GM04504 (cell line): ENCODE measurements at regions not wholly inside any gene's neighbourhood (a gene's known extent, or its start where the extent isn't known, plus 50 kb on each side); places are given as distances from the start of the nearest gene placed in this dataset.
"Not testable (repeated sequence)": the region's sequence is repeated elsewhere in the genome, so short reads cannot be mapped to it uniquely, and the experiment has no call there.

Experiments used
- DNase-seq: peaks from one replicate; pipeline ENCODE4 v3.0.0-alpha.2; 2012; ENCODE audit warnings: low read depth

DNA sequence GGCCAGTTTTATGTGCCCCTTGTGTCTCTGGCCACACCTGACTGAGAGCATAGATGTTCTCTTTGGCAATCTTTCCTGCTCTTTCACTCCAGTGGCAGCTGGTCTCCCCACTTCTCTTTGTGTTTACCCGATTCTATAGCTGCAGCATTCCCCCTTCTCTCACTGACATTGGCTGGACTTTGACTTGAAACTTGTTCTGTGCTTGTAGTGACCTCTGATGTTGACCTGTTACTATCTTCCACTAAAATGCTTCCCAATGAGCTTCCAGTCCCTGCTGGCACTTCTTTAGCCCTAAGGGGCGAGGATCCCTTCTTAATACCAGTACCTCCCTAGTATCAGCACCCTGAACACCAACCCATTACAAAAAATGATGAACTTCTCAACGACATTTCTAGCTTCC lies 653.3 kb downstream of the LTN1 start:
- DNase-seq: no peak

DNA sequence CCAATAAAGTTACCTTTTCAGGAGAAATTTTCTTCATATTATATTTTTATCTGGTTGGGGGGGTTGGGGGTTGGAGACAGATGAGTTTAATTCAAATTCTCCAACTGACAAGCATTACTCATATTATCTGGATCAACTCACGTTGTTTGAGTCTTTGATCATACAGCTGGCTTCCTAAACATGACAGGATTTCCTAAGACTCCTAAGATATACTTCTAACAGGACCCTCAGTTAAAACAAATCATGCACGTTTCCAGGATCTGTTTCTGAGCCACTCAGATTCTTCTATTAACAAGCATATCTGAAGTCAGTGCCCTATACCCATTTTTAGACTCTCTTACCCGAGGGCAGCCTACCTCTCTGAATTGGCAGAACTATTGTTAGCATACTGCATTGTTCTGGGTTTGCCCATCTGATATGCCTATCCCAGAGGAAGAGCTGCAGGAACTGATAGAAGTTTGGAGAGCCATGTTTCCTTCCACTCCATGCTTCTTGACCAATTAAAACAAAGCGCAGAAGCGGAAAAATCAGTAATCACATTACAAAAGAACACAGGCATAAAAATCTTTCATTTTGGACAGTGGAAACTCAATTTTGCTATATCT lies 653.9 kb downstream of the LTN1 start:
- DNase-seq: no peak

DNA sequence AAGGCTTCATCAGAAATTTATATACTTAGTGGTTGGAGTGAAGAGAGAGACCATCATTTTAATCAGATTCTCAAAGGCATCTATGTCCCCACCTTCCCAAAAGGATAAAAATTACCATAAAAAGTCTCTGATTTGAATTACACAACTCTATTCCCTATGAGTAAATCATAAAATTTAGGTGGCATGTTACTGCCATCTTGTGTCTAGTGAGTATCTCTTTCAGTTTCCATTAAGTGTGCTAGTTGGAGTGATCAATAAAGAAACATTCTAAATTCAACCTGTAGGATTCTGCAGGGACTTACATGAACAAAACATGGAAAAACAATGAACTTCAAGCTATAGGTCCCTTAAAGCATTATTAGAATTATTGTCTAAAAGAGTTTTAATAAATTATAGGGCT lies 655.4 kb downstream of the LTN1 start:
- peak; percentile 36 for DNase-seq

DNA sequence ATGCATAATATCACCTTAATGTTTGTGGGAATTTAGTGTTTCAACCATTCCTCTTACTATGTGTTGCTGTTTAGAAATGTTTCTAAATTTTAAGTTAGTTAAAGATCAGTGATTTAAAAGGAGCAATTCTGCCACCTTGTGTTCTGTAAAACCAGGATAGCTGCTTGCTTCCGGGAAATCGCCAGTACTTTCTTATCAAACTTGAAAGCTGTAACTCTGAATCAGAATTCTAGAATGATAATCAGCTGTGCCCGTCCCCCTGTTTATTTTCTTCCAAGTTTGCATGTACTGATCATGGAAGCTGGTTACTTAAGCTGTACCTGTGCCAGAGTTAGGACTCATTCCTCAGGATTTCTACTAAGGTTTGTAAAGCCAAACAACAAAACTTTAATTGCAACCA lies 656.4 kb downstream of the LTN1 start:
- peak; percentile 70 for DNase-seq

DNA sequence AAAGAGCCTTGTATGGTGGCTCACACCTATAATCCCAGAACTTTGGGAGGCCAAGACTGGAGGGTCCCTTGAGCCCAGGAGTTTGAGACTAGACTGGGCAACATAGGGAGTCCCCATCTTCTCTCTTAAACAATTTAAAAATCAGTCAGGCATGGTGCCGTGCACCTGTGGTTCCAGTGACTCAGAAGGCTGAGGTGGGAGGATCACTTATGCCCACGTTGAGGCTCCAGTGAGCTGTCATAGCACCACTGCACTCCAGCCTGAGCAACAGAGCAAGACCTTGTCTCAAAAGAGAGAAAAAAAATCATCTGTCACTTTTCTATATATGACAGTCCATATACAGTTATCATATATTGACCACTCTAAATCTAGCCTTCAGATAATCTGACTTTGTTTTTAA lies 658.3 kb downstream of the LTN1 start:
- no peak for DNase-seq

DNA sequence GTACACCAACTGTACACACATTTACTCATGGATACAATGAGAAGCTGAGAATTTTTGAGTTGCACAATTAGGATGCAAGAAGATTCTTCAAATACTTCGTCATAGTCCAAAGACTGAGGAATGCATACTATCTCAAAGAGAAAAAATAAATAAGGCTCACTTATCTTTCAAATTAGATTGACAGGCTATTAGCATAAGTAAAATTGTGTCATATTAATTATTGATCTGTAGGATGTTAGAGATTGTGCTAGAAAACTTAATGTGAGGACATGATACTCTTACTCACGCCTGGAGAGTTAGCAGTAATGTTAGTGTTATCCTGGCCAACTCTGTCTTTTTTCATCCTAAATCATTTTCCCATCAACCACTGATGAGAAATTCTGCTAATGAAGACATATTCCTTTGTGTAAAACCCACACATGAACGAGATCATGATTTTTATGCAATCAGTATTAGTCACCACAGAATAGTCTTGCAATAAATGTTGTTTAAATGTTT lies 659.0 kb downstream of the LTN1 start:
- peak; percentile 63 for DNase-seq

DNA sequence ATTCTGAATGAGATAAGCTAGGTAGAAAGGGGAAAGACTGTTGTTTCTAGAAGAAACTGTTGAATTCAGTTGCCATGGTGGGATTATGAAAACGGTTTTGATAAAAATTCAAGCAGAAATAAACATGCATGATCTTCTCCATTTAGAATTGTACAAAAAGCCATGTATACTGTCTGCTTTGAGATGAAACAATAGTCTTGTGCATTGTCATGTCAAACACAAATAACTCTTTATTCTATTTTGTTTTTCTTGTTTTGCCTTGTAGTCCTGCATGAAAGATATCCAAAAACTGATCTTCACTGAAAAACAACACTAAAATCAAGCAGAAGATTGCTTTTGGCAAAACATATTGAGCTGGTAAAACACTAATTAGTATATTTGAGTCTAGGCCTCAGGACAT lies 659.9 kb downstream of the LTN1 start:
- no peak for DNase-seq

DNA sequence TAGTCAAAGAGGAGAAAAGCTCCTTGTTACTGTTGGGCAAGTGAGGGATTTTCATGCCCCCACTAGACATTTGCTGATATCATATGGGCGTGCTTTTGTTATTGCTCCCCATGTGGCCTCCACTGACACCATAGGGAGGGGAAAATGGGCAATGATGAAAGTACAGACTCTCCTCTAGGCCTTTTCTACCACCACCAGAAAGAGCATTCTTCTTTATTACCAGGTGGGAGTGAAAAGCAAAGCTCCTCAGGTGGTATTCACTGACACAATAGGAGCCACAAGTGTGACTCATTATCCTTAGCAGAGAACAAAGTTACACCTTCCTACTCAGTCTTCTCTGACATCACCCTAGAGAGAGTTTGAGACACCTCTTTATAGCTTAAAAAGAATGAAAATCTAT lies 667.1 kb downstream of the LTN1 start:
- no peak for DNase-seq

DNA sequence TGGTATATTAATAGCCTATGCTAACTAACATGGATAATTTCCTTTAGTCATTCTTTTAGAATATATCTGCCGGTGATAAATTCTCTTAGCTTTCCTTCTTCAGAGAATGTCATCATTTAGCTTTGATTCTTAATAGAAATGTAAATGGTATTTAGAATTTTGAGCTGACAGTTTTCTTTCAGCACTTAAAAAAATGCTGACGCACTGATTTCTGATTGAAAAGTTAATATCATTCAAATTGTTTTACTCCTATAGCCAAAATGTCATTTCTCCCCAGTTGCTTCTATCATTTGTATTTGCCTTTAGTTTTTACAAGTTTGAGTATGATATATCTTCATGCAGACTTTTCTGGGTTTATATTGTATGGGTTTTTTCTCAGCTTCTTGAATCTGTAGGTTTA lies 668.0 kb downstream of the LTN1 start:
- no peak for DNase-seq

DNA sequence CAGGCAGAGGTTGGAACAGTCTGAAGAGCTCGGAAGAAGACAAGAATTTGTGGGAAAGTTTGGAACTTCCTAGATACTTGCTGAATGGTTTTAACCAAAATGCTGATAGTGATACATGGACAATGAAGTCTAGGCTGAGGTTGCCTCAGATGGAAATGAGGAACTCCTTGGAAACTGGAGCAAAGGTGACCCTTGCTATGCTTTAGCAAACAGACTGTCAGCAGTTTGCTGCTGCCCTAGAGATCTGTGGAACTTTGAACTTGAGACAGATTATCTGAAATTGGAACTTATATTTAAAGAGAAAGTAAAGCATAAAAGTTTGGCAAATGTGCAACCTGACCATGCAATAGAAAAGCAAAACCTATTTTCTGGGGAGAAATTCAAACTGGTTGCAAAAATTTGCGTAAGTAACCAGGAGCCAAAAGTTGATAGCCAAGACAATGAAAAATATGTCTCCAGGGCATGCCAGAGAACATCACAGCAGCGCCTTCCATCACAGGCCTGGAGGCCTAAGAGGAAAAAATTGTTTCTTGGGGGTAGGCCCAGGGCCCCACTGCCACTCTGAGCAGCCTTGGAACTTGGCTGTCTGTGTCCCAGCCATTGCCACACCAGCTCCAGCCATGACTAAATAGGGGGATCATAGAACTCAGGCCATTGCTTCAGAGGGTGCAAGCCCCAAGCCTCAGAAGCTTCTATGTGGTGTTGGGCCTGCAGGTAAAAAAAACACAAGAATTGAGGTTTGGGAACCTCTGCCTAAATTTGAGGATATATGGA lies 675.3 kb downstream of the LTN1 start:
- no peak for DNase-seq

DNA sequence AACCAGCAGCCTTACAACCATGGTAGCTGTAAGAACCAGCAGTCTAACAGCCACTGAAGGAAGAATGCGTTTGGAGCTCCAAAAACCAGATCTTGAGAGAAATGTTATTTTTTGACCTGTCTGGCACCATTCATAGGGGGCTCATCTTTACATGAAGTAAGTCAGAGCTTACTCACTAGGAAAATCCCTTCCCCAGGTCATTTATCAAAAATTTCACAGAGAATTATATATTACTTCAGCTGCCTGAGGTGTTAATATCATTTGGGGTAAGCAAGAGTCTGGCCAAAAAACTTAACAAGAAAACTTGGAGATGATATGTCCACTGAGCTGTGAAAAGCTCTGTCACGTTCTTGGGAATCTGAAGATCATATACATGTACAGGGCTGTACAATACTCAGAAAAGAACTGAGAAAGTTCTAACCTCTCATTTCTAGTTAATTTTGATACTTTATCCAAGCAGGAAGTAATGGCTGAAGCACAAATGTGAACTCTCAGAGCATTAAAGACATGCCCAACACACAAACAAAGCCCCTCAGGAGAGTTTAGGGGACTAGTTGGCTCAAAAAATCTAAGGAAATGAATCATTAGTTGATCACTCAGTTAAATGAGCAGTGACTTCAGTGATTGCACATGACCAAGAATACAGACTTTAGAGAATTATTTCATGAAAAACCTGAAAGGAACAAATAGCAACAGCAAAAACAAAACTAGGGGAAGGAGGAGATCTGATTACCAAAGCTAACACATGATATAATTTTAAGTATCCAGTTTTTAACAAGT lies 681.1 kb downstream of the LTN1 start:
- DNase-seq: no peak

DNA sequence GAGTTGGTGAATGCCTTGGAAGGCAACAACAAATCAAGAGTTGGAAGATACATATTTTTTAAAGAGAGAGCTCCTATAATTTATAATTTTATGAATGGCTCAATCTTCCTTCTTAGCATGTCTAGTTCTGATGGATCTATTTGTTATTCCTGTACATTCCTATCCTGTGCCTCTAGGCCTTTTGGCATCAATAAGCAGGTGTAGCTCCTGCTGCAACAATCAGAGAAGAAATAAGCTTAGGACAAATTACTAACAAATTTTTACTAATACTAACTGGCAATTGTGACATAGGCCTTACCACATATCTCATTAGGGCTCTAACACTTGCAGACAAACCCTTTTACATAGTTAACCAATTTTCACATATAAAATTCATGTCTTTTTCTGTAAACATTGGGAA lies 682.0 kb downstream of the LTN1 start:
- no peak for DNase-seq

DNA sequence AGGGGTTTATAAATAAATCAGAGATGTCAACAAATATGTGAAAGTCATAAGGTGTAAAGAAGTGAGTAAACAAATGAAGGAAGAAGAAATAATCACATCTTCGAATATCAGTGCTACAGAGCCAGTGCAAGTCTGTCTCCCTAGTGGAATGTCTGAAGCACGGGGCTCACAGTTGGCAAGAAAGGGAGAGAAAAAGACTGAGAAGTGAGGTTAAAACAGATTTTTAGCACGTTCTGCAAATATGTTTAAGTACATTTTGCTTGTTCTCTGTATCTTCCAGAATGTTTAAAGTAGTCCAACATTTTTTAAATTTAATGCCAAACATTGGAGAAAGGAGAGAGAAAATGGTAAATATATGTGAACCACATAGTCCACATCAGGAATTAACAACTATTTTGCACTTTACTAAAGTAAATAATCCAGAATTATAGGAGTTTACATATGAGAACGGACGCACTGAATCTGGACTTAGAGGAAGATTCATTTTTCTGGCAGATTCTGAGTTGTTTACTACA lies 682.4 kb downstream of the LTN1 start:
- DNase-seq: no peak

DNA sequence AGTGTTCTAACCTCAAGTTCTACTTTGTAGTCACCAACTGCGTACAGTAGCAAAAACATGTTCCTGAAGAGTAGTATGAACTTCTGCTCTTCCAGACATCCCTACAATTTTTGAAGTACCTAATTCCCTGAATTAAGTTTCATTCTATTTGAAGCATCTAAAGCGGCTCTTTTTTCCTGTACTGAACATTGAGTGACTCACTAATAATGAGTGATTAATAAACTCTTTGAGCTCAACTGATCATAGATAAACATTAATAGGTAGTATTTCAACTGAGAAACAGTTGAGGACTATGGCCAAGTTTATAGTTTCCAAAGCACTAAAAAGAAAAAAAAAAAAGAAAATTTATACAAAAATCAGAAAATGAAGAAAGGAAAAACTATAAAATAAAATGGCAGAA lies 683.1 kb downstream of the LTN1 start:
- no peak for DNase-seq

DNA sequence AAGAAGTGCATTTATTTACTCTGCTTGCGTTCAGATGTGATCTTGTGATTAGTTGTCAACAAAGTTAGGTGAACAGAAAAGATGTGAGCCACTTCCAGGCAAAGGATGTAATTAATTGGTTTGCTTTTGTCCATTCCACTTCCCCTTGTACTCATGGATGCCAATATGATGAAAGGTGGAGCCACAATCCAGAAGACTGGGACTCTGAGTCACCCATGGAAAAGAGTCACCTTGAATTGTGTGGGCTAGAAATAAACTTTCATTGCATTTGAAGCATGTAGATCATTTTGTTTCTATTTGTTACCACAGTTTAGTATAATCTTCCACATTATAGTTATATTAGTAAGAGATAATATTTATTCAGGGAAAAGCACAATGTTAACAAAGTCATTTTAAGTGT lies 684.2 kb downstream of the LTN1 start:
- DNase-seq: no peak

DNA sequence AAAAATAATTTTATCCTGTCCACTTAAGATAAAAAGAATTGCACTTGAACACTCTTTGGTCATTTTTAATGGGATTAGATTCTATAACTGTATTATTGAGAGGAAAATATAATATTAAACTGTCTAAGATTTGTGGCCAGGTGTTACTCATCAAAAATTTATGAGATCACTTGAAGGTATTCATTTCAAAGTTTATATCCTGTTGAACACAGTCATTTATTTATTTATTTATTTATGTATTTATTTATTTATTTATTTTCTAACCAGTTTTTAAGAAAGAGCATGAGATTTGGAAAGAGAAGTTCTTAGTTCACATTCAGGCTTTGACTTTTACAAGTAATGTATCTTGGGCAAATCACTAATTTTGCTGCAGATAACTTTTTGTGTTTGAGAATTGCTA lies 692.7 kb downstream of the LTN1 start:
- DNase-seq: no peak

DNA sequence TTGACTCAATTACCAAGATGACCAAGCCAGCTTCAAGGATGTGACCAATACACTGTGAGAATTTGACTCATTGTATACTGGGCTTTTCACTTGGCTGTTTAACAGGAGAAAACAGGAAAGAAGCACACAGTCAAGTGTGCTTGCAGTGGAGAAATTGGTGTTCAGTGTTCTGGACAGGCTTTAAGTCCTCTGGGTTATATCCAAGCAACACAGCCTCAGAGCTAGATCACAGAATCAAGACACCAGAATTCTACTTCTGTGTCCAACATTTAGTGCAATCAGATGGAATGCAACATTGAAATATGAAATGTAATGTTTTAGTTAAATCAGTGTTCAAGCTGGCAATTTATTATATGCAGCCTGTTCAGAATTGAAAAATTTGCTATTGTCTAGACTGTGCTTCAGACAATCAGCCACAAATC lies 694.4 kb downstream of the LTN1 start:
- DNase-seq: no peak

DNA sequence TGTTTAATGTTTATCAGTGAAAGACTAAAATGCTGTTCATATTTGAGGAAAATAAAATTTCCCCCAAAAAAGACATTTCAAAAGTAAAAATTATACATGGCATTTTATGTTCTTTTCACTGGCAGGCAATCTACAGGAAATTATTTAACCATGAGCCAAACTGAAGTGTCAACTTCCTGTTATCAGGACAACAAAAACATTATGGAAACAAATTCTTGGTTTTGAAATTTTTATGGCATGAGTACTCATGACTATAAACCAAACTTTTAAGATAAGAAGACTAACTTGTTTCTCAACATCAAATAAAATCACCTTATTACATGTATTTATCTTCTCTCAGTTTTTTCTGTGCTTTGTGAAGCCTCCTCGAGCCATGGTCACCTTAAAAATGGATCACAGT lies 698.6 kb downstream of the LTN1 start:
- DNase-seq: peak; percentile 38

DNA sequence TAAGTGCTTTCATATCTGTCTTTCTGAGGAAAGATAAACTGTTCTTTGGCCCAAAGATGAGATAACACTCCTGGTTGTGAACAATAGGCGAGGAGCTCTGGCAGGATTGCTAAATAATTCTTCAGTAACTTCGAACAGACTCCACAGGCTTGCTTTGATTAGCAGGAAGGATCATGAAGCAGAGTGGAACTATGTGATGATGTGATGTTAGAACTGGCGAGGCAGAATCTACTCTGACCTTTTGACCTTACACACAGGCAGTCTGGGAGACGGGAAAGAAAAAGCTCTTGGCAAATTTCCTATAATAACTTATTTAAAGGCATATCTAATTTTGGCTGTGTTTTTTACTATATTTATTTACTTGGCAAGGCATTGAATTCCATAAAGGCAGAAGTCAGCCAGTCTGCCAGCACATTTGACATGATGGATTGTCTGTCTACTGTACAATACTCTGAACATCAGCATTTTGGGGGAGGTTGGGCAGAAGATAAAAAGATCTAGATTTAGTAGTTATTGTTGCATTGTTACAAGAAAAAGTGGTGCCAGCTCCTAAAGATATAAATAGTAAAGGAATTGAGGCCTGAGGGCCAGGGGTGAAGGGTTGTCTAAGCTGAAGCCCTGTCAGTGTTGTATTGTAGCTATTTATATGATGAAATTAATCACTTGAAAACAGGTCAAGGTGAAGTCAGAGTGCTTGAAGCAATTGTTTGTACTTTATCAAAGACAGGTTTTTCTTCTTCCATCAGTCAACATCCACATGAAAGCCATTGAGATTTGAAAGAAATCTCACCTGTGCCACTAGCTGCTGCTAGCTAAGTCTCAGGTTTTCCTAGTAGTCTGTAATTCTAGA lies 708.8 kb downstream of the LTN1 start:
- DNase-seq: peak; percentile 77

DNA sequence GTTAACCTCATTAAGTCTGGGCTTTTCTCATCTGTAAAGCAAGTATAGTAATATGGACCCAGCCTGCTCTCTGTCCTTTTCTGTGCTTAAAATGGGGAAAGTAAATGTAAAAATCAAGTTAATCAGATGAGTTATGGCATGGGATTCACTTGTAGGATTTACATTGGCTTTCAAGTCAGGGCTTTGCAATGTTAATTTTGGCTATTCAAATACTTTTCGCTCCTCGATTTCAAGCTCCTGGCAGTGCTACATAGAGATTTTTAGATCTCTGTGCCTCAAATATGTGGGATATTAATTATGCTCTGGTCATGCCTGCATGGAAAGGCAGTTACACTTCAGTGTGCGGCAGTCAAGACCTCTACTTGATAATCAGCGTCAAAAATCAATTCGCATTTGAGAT lies 709.8 kb downstream of the LTN1 start:
- DNase-seq: no peak

DNA sequence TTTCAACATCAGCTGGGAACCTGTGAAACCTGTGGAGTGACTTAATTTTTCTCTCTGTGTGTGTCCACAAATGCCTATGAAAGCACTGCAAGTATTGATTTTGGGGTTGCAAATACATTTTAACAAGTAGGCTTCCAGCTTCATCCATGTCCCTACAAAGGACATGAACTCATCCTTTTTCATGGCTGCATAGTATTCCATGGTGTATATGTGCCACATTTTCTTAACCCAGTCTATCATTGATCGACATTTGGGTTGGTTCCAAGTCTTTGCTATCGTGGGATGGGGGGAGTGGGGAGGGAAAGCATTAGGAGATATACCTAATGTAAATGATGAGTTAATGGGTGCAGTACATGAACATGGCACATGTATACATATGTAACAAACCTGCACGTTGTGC lies 711.3 kb downstream of the LTN1 start:
- DNase-seq: not testable (repeated sequence)

DNA sequence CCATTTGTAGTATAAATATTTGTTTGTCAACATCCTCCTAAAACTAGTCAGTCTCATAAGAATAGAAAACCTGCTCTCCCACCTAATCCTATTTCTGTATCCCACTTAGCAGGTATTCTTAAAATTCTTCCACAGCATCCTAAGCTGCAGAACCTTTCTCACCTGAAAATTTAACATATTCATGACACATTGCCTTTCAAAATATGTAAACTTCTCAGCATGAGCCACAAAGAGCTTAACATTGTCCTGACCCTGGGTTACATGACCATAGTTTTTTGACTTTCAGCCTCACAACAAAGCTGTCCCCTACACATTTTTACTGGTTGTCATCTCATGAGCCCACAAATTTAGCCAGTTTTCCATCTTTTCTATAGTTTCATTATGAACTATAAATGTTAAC lies 712.1 kb downstream of the LTN1 start:
- DNase-seq: no peak
